Left hindlimb (tissue), 1 donor: ENCODE measurements at regions not wholly inside any gene's neighbourhood (a gene's known extent, or its start where the extent isn't known, plus 50 kb on each side); places are given as distances from the start of the nearest gene placed in this dataset.

ENCODE experiments used
- DNase-seq: peaks from one replicate; pipeline ENCODE4 v3.0.0-alpha.2; 2018

DNA sequence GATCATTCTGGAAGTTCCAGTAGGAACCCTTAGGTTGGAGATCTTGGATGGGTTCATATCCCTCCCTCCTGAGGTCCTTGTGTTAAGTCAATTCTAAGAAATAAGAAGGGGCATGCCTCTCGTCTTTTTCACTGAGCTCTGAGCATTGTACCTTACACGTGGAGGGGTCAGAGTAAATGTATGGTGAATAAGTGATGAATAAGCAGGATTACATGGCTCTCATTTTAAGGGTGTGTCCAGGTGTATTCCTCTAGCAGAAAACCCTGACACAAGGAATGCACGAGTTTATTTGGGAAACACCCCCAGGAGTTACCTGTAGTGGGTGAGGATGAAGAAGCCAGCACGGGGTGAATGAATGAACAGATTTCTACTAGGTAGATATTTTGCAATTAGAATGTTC is 400.2 kb downstream of the KIF16B start:
- DNase-seq = no peak

GRCh38 chr20:16171180-16171579 is 402.1 kb downstream of the KIF16B start:
- no peak for DNase-seq

DNA sequence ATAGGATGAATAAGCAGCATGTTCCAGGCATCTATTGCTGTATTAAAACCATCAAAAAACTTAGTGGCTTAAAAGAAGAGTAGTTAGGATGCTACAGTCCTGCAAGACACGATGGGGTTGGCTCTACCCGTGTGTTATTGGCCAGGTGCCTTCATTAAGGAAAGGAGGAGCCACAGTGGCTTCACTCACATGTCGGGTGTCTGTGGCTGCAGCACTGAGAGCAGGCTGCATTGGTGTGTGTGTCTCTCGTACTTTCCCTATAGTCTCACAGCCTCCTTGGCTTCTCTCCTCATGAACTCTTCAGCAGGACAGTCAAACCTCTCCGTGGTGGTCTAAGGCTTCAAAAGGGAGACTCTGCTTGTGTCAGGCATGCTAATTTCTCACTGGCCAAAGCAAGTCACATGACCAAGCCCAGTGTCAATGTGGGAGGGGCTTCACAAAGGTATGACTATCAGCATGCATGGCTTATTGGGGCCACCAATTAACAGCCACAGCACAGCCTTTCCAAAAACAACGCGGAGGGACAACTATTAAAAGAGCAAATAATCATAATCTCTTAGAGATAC is 402.8 kb downstream of the KIF16B start:
- DNase-seq = no peak

GRCh38 chr20:16167423-16168130 is 405.7 kb downstream of the KIF16B start:
- DNase-seq = no peak

- DNase-seq = no peak
Measured at GRCh38 chr20:16166737-16167136, 406.5 kb downstream of the KIF16B start.

GRCh38 chr20:16158976-16159286 is 414.3 kb downstream of the KIF16B start:
- no peak for DNase-seq

GRCh38 chr20:16158090-16158975 is 414.9 kb downstream of the KIF16B start:
- no peak for DNase-seq

GRCh38 chr20:16147916-16148315 is 425.3 kb downstream of the KIF16B start:
- peak; percentile 64 for DNase-seq

DNA sequence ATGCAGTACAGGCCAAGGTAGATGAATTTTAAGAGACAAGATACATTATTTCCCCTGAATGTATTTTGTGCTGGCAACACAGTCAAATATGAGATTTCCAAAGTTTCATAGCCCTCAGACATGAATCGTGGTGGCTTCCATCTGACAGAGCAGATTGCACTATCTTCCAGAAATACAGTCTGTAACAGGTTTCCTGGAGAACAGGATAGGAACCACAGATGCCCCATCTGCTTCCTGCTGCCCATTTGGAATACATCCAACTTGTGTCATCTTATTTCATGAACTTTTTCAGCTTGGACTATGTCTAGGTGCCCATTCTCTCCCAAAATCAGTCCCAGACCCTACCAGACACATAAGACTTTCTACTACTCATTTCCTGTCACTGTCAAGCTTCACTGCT is 426.0 kb downstream of the KIF16B start:
- no peak for DNase-seq

DNA sequence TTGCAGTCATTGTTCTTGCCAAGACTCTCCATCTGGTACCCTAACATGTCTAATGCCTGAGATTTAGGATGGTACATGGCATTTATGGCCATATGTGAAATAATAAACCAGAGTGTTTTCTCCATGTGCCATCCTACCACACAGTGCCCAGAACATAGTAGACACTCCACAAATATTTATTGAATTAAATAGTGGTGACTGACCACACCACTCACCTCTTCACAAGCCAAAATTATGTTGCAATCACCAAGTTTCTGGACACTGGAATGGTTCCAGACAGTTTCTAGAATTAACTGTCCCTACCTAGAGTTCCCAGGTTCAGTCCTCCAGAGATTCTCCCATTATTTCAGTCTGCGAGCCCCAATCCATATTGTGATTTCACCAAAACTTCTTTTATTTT is 427.3 kb downstream of the KIF16B start:
- no peak for DNase-seq

GRCh38 chr20:16143596-16143995 is 429.7 kb downstream of the KIF16B start:
- DNase-seq = no peak

DNA sequence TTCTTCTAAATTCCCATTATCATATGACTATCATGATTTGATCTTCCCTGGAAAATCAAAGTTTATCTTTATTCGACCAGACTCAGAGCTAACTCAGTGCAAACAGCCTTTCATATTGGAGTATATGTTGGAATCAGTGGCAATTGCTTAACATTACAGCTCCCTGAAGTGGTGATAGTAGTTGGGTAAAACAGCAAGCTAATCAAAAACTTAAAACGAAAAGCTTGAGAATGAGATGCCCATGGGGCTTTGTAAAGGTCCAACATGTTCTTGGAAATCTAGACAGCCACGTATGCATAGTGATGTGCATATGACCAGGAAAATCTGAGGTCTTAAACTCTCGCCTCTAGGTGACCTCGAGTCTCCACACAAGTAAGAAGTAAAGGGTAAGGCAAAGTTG is 437.6 kb downstream of the KIF16B start:
- no peak for DNase-seq

- no peak for DNase-seq
Measured at GRCh38 chr20:16132036-16132798, 441.0 kb downstream of the KIF16B start.

DNA sequence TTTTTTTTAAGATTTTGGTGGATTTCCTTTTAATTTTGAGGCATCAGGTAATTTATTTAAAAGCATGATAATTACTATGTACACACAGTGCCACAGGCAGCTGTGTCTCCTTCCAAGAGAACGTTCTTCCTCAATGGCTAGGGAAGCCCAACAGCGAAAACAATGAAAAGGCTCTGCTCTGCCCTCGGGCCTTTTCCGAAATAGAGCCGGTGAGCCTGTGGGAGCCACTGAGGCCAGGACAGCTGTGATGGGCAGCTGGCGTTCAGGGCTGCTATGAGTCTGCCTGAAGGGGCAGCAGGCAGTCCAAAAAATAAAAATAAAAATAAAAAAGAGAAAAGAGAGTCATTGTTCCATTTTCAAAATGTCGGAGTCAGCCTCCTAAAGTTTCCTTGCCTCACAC is 443.8 kb downstream of the KIF16B start:
- DNase-seq = no peak

- no peak for DNase-seq
Measured at GRCh38 chr20:16128538-16129106, 444.6 kb downstream of the KIF16B start.

DNA sequence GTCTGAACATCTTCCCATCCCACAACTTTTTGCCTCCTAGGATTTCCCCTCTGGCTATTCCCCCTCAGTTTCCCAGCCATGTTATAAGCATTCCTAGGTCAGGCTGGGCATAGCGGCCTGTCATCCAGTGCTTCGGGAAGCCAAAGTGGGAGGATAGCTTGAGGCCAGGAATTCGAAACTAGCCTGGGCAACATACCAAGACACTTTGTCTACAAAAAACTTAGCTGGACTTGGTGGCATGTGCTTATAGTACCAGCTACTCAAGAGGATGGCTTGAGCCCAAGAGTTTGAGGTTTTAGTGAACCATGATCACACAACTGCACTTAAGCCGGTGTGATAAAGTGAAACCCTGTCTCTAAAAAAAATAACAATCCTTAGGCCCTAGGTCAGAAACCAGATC is 447.4 kb downstream of the KIF16B start:
- no peak for DNase-seq

DNA sequence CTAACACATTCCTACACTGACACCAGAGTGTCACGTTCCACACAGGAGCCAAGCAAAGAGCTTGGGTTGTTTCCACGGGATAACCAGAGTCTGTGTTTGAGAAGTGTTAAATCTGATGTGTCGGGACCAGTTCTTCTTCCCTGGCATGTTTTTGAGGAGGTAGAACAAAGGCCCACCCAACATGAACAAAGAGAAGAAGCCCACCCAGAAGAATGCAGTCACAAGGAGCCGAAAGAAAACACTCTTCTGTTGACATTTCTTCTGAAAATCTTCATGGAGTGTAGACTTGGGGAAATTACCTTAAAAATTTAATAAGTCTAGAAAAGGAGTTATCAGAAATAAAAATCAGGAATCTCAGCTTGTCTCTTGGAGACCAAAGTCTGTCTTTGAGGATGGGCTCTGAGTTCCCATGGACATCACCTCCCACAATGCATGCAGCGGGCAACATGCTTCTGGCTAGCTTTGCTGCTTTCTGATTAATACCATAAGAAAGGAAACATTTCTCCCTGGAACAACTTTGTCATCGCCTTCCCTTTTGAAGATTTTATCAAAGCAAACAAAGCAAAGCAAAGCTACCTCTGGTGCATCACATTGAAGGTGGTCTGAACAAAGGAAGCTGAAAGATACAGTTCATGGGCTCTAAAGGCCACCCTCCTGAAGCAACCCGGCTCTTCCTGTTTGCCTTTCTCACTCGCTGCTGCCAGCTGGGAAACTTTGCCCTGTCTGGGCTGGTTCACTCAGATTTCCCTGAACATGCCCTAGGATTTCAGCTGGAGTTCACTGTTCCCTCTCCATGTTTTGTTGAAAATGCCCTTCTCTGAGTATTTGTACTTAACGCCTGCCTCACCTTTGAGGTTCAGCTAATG is 448.1 kb downstream of the KIF16B start:
- no peak for DNase-seq

GRCh38 chr20:16124491-16124890 is 448.8 kb downstream of the KIF16B start:
- DNase-seq = no peak

GRCh38 chr20:16123623-16124022 is 449.6 kb downstream of the KIF16B start:
- DNase-seq = no peak

DNA sequence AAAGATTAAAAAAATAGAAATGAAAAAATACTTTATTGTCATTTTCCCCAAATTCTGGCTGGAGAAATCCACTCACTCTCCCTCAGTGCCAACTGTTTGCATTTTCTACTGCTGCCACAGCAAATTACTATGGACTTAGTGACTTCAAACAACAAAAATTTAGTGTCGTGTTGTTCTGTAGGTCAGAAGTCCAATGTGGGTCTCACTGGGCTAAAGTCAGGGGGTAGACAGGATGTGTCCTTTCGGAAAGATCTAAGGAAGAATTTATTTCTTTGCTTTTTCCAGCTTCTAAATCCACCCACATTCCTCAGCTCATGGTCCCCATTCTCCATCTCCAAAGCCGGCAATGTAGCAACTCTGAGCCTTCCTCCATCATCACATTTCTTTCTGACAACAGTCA is 453.3 kb downstream of the KIF16B start:
- DNase-seq = no peak

DNA sequence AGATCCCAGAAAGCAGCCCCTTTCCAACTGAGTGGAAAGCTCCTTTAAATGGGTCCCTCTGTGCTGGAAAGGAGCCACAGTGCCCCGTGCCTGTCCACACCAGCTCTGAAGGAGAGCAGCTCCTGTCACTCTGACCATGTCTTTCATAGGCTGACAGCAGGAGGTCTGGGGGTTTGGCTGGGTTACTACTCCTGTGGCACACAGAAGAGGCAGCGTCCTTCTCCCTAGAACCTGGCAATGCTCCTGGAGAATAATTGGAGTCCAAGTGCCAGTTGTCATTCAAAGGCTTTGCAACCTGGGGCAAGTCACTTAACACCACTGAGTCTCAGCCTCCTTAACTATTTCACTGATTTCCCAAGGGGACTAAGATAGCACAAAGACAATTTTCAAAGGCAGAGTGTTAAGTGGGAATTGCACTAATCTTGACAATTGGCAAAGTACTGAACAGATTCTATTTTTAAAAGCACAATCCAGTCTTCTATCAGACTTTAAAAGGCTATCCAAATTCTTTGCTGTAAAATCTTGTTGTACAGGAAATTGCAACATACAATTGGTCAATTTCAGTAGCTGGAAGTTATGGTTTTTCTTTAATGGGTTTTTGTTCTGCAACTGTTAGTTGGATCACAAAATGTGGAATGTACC is 457.2 kb downstream of the KIF16B start:
- DNase-seq = no peak

GRCh38 chr20:16113736-16114135 is 459.5 kb downstream of the KIF16B start:
- DNase-seq = no peak
